ENCODE measurements at regions not wholly inside any gene's neighbourhood (a gene's known extent, or its start where the extent isn't known, plus 50 kb on each side); places are given as distances from the start of the nearest gene placed in this dataset.
"Not testable (repeated sequence)": the region's sequence is repeated elsewhere in the genome, so short reads cannot be mapped to it uniquely, and the experiment has no call there.

DNA sequence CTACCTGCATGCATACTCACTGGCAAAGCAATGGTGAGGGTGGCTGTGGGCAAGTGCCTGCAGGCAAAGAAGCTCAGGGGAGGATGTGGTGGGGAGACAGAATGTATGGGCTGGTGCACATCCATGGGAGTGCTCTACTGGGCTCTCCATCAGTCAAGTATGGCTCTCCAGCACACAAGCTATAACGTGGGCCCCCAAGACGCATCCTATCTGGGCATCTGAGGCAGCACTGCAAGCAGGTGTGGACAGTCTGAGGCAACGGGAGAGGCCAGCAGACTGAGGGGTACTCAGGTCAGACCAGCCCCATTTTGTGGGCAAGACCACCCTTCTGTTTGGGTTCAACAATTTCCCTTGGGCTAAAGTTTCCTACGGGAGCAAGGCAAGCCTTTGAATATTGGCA is 1227.8 kb downstream of the FAM133A start:
- TF ChIP-seq POLR2A (IDR thresholded peaks at IDR 0.05; ENCODE audit: low read depth, low read length), result no peak
- DNase-seq (ENCODE audit: insufficient read length, low spot score), result no peak
- FAIRE-seq, result no peak

DNA sequence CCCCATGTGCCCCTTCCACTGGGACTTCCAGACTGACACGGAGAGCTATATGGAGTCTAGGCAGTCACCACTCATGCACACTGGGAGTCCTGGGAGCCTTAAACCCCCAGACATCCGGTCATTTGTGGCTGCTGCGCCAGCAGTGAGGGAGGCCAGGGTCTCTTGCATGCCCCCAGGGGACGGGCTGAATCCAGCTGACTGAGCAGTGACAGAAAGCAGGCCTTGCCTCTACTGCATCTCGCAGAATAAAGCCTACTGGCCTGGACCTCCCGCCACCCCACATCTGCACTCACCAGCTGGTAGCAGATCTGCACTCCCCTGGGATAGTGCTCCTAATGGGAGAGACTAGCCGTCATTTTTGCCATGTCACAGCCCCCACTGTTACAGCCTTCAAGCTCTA is 1234.2 kb downstream of the FAM133A start:
- DNase-seq (ENCODE audit: insufficient read length, low spot score) (no peak), FAIRE-seq (no peak)
- no peak for TF ChIP-seq POLR2A (IDR thresholded peaks at IDR 0.05; ENCODE audit: low read depth, low read length)

DNA sequence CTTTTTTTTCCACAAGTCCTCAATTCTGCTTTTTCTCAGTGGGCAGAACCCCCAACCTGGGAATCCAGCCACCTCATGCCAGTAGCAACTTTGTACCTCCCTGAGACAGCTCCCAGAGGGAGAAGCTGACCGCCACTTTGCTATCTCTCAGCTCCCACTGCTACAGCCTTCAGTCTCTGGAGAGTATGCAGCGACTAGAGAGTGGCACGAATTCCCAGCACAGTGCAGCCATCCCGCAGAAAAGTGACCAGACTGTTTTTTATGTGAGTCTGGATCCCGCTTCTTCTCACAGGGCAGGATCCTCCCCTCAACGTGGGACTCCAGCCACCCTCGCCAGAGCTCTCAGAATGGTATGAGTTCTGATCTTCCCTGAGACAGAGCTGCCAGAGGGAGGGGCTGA is 1234.6 kb downstream of the FAM133A start:
- DNase-seq (ENCODE audit: insufficient read length, low spot score) (no peak), FAIRE-seq (no peak)
- TF ChIP-seq POLR2A (IDR thresholded peaks at IDR 0.05; ENCODE audit: low read depth, low read length), result no peak

DNA sequence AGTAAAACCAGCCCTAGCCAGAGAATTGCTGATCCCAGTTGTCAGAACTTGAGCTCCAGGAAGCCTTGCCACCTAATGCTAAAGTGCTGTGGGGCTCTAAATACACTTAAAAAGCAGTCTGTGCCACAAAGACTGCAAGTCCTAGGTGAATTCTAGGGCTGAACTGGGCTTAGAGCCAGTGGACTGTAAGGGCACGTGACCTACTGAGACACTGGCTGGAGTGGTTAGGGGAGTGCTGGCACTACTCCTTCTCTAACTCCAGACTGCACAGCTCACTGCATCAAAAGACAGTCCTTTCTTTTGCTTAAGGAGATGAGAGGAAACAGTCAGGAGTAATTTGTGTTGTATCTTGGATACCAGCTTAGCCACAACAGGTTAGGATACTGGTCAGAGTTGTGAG is 1240.2 kb downstream of the FAM133A start:
- DNase-seq (ENCODE audit: insufficient read length, low spot score) (no peak), FAIRE-seq (no peak)
- TF ChIP-seq POLR2A (IDR thresholded peaks at IDR 0.05; ENCODE audit: low read depth, low read length), result no peak

DNA sequence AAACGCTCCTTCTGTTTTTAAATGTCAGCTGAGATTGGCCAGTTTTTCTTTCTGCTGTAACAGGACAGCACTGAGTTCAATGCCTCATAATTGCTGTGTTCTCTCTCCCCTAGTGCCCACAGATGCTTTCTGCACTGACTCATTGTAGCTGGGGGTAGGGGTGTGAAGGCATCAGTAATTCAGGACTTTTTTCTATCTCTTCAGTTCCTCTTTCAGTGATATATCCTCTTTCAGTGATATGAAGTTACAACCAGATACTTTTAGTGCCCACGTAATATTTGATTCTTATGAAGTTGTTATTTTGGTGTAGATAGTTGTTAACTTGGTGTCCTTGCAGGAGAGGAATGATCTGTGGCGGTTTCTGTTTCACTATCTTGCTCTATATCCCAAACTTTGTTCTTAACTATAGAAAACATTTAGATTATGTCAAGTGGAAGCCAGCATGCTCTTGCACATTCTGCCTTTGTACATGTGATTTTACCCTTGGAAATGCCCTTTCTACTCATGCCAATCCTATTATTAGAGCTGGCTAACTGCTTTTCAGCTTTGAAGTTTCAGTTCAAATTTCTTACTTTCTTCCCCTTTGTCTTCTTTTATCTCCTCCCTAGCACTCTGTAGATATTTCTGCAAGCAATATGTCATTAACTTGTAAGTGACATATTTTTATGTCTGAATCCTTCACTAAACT is 1258.4 kb downstream of the FAM133A start:
- FAIRE-seq (peak; percentile 64), DNase-seq (ENCODE audit: insufficient read length, low spot score) (peak; percentile 1)
- TF ChIP-seq POLR2A (IDR thresholded peaks at IDR 0.05; ENCODE audit: low read depth, low read length), result no peak

DNA sequence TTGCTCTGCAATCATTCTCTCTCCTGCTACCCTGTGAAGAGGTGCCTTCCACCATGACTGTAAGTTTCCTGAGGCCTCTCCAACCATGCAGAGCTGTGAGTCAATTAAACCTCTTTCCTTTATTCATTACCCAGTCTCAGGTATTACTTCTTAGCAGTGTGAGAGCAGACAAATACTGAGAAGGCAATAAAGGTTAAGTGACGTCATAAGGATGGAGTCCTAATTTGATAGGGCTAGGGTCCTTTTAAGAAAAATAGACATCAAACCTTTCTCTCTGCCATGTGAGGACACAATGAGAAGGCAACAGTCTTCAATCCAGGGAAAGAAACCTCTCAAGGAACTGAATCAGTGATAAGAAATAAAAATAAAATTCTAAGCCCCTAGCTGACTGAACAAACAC is 1262.7 kb downstream of the FAM133A start:
- no peak for FAIRE-seq
- no peak for DNase-seq (ENCODE audit: insufficient read length, low spot score)
- no peak for TF ChIP-seq POLR2A (IDR thresholded peaks at IDR 0.05; ENCODE audit: low read depth, low read length)

DNA sequence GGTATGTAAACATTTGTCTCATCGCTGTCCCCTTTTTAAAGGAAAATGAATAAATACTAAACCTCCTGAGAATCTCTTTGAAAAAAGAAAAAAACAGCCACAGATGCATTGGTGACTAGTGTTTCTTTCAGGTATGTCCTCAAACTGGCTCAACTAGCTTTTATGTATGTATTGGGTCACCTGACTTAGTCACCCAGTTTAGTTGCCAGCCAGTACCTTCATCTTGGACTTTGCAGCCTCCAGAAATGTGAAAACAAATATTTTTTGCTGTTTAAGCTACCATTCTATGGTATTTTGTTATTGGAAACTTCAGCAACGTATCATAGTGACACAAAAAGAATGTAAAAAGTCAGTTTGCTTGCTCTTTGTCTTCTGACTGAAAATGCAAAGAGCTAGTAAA is 1263.5 kb downstream of the FAM133A start:
- no peak for DNase-seq (ENCODE audit: insufficient read length, low spot score)
- FAIRE-seq, result no peak
- TF ChIP-seq POLR2A (IDR thresholded peaks at IDR 0.05; ENCODE audit: low read depth, low read length), result no peak

DNA sequence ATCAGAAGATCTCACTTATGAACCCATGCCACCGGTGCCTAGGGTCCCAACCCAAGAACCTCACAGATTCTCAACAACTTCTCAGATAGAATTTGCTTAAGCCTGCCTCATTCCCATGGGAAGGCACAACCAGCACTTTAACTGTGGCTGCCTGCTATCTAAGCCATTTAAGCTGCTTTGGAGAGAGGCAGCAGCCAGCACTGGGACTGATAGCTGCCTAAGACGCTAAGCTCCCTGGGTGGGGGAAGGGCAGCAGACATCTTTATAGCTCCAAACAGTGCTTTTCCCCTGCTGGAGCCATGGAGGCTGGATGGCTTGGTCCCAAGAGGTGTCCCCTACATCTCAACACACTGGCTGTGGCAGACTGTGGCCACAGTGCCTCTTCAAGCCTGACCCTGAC is 1268.6 kb downstream of the FAM133A start:
- FAIRE-seq (no peak), DNase-seq (ENCODE audit: insufficient read length, low spot score) (no peak)
- no peak for TF ChIP-seq POLR2A (IDR thresholded peaks at IDR 0.05; ENCODE audit: low read depth, low read length)

DNA sequence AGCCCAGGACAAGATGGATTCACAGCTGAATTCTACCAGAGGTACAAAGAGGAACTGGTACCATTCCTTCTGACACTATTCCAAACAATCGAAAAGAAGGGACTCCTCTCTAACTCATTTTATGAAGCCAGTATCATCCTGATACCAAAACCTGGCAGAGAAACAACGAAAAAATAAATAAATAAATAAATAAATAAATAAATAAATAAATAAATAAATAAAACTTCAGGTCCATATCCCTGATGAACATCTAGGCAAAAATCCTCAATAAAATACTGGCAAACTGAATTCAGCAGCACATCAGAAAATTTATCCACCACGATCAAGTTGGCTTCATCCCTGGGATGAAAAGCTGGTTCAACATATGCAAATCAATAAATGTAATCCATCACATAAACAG is 1272.1 kb downstream of the FAM133A start:
- FAIRE-seq; DNase-seq (ENCODE audit: insufficient read length, low spot score): not testable (repeated sequence)

DNA sequence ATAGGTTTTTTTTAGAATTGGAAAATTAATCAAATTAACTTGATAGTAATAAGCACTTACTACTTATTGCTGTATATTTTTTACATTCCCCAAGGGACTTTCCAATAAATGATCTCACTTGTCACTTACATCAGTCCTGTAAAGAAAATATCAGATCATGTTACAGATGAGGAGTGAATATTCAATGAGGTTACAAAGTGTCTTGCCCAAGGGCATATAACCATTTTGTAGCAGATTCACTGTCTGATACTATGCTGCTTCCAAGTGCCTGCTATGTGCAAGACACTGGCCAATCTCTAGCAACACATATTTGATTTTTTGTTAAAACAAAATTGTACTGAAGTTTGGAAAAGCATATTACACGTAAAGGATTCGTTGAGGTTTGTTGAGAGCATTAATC is 1287.7 kb downstream of the FAM133A start:
- no peak for TF ChIP-seq POLR2A (IDR thresholded peaks at IDR 0.05; ENCODE audit: low read depth, low read length)
- no peak for DNase-seq (ENCODE audit: insufficient read length, low spot score)
- no peak for FAIRE-seq

DNA sequence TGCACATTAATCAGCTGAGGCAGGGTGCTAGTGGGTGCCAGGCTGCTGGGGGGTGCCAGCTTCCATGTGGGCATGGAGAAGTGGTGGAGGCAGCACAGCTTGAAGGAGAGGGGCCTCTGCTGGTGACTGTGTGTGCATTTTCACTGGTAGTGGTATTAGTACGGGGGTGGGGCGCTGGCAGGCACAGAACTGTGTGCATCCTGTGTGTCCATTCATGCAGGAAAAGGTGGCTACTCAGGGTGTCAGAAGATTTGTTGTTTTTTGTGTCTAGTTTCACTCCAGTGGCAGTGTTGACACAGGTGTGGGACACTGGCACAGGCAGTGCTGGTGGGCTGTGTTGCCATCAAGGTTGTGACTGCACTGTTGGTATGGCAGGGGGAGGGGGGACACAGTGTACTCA is 1303.6 kb downstream of the FAM133A start:
- no peak for TF ChIP-seq POLR2A (IDR thresholded peaks at IDR 0.05; ENCODE audit: low read depth, low read length)
- FAIRE-seq (no peak), DNase-seq (ENCODE audit: insufficient read length, low spot score) (no peak)

DNA sequence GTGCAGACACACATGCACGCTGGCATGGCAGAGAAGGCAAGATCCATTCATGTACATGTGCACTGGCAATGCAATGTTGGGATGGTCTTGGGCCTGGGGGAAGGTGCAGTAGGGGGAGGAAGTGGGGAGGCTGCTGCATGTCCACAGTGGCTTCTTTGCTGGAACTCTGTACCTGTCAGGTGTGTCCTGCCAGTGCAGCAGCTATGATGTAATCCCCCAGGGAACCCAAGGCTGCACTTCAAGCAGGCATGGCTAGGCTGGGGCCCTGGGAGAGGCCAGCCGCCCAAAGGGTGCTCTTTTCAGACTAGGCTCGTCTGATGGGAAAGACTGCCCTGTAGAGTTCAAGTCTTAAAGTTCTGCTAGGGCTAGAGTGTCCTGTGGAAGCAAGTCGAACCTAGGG is 1304.0 kb downstream of the FAM133A start:
- no peak for FAIRE-seq

More for the DNA sequence above, 1304.0 kb downstream of the FAM133A start:
- TF ChIP-seq POLR2A (IDR thresholded peaks at IDR 0.05; ENCODE audit: low read depth, low read length), result no peak
- no peak for DNase-seq (ENCODE audit: insufficient read length, low spot score)

All from H54 (cell line).